Hematopoietic multipotent progenitor cell (in vitro differentiated cells): ENCODE measurements at regions not wholly inside any gene's neighbourhood (a gene's known extent, or its start where the extent isn't known, plus 50 kb on each side); places are given as distances from the start of the nearest gene placed in this dataset.
"Not testable (repeated sequence)": the region's sequence is repeated elsewhere in the genome, so short reads cannot be mapped to it uniquely, and the experiment has no call there.

Source experiments
- DNase-seq, 3 donors: peaks; one replicate each; pipeline ENCODE4 v3.0.0-alpha.2; 2011 to 2015; ENCODE audit warnings: low read depth in 2 of 3, low spot score in 2 of 3

GRCh38 chr10:118912961-118913600 lies 116.4 kb upstream of the NANOS1 start:
- no peak for DNase-seq

GRCh38 chr10:118913825-118914224 lies 115.7 kb upstream of the NANOS1 start:
- no peak for DNase-seq

DNA sequence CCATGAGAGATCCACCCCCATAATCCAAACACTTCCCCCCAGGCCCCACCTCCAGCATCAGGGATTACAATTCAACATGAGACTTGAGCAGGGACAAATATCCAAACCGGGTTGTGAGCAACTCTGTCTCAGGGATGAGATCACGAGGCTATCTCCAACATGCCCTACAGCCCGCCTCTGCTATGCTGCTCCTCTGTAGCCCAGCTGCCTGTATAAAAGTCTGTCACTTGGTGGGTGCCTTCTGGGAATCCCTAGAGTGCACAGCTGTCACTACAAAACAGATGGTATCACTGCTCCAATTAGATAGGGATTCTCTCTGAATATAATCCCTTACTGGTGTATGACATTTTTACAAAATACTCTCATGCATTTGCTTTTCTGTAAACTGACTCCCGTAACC lies 114.9 kb upstream of the NANOS1 start:
- DNase-seq, result no peak

GRCh38 chr10:118915161-118915560 lies 114.4 kb upstream of the NANOS1 start:
- no peak for DNase-seq

DNA sequence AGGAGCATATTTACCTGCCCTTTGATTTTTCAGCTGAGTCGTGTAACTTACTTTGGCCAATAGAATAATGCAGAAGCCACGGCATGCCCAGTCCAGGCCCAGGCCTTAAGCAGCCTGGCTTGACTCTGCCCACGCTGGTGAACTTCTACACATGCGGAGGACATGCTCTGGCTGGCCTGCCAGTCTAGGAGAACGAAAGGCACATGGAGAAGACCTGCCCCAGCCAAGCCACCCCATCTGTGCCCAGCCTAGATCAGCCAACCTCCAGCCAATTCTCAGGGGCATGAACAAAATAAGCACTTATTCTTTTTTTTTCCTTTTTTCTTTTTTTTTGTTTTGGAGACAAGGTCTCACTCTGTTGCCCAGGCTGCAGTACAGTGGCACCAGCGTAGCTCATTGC lies 112.7 kb upstream of the NANOS1 start:
- DNase-seq, result no peak

- no peak for DNase-seq
Observed at GRCh38 chr10:118917701-118918100, 111.8 kb upstream of the NANOS1 start.

- no peak for DNase-seq
Observed at GRCh38 chr10:118918116-118918515, 111.4 kb upstream of the NANOS1 start.

- DNase-seq, result no peak
Observed at GRCh38 chr10:118918587-118918986, 110.9 kb upstream of the NANOS1 start.

DNA sequence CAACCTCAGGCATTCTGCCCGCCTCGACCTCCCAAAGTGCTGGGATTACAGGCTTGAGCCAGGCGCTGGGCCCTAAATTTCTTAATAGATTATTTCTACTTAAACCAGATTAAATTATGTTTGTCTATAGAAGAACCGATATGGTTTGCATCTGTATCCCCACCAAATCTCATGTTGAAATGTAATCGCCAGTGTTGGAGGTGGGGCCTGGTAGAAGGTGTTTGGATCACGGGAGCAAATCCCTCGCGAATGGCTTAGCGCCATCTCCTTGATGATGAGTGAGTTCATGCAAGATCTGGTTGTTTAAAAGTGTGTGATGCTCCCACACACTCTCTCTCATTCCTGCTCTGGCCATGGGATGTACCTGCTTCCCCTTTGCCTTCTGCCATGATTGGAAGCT lies 109.3 kb upstream of the NANOS1 start:
- DNase-seq, result no peak

GRCh38 chr10:118922226-118922625 lies 107.3 kb upstream of the NANOS1 start:
- DNase-seq, result no peak

GRCh38 chr10:118922972-118923371 lies 106.5 kb upstream of the NANOS1 start:
- no peak for DNase-seq

GRCh38 chr10:118924493-118924892 lies 105.0 kb upstream of the NANOS1 start:
- no peak for DNase-seq

DNA sequence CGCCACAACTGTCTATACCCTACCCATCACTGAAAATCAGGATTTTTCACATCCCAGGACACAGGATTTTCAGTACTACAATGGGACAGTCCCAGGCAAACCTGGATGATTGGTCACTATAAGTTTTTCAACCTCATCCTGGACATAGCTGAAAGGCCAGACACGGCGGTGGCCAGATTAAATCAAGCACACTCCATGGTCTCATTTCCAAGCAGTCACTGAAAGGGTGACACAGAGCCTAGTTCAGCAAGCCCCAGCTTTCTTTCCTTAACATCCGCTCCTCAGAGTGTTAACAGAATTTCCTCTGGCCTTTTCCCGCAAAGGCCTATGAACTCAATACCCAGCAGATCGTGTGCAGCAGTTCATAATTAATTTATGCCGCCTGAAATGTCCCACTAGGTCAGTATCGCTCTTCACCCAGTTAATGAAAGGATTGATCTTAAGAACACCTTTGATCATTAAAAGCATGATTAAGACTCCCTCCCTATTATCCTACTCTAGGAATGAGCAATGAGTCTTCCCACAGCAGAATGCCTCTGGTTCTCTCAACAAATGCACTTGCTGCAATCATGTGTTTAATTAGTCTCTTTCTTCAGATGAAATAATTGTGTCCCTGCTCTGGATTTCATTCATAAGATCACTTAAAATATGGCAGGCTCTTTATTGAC lies 104.0 kb upstream of the NANOS1 start:
- no peak for DNase-seq

DNA sequence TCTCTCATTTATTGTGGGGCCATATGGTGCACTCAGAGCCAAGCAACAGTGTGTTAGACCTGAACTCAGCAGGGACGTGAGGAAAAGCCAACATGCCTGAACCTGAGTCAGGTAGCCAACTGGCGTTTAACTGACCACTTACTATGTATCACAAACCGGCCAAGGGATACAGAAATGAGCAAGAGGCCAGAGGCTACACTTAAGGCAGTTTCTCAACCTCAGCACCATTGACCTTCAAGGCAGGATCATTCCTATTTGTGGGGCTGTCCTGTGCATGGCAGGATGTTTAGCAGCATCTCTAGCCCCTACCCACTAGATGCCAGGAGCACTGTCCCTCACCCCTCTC lies 103.5 kb upstream of the NANOS1 start:
- no peak for DNase-seq

- no peak for DNase-seq
Observed at GRCh38 chr10:118926441-118926840, 103.1 kb upstream of the NANOS1 start.

DNA sequence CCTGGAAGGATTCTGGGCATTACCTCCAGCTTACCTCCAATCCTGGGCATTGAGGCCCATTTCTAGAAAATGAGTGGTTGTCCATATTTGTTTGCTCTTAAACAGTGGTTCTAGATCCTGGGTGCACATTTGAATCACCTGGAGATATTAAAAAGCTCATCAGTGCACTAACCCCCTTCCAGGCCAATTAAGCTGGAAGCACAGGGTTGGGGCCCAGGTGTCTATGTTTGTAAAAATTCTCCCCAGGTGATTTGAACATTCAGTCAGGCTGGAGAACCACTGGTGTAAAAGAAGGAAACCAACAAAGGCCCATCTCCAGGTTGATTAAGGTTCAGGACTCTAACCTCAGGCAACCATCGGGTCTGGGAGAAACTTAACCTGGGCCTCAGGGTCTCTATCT lies 102.6 kb upstream of the NANOS1 start:
- no peak for DNase-seq

GRCh38 chr10:118927321-118927720 lies 102.2 kb upstream of the NANOS1 start:
- DNase-seq, result no peak

GRCh38 chr10:118930614-118931013 lies 98.9 kb upstream of the NANOS1 start:
- DNase-seq, result no peak

DNA sequence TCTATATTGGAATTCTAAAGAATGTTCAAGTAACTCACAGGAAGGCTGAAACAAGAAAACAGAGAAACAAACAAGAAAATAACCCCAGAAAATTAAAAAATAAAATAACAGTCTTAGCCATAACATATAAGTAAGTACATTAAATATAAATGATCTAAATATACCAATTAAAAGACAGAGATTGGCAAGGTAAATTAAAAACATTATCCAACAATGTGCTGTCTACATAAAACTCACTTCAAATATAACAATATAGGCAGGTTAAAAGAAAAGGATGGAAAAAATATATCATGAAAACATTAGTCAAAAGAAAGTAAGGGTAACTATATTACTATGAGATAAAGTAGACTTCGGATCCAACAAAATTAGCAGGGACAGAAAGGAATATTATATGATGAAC lies 98.1 kb upstream of the NANOS1 start:
- no peak for DNase-seq

GRCh38 chr10:118932154-118932553 lies 97.4 kb upstream of the NANOS1 start:
- DNase-seq, result not testable (repeated sequence)

- DNase-seq, result no peak
Observed at GRCh38 chr10:118937226-118937625, 92.3 kb upstream of the NANOS1 start.

DNA sequence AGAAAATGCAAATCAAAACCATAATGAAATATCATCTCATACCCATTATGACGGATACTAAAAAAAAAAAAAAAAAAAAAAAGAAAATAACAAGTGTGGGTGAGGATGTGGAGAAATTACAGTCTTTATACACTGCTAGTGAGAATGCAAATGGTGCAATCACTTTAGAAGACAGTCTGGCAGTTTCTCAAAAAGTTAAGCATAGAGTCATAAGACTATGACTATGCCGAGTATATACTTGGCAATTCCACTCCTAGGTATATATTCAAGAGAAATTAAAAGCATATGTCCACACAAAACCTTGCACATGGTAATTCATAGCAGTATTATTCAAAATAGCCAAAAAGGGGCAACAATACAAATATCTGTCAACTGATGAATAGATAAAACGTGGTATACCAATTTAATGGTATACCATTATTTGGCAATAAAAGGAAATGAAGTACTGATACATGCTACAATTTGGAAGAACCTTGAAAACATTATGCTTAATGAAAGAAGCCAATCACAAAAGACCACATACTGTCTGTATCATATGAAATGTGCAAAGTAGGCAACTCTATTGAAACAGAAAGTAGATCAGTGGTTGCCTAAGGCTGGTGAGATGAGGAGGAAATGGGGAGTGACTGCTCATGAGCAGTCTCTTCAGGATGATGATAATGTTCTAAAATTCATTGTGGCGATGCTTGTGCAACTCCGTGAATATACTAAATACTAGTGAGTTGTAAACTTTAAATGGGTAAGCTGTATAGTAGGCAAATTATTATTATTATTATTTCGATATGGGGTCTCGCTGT lies 90.1 kb upstream of the NANOS1 start:
- no peak for DNase-seq
